Prostate gland (tissue), 2 donors: ENCODE measurements at regions not wholly inside any gene's neighbourhood (a gene's known extent, or its start where the extent isn't known, plus 50 kb on each side); places are given as distances from the start of the nearest gene placed in this dataset.
A peak's percentile ranks its signal among the peaks of the same experiment; 100 is the strongest.

Experiments
- DNase-seq: peaks from one replicate; pipeline ENCODE4 v3.0.0-alpha.2; 2019; ENCODE audit warnings: low spot score
- H3K27ac ChIP-seq, 2 donors: fragments of 200-600 bp; sonication (generic); 2 replicates each; pipeline ENCODE4 v1.5.1; 2017 to 2019
- H3K27me3 ChIP-seq: fragments of 200-600 bp; sonication (generic); replicated peaks from 2 replicates; pipeline ENCODE4 v1.5.1; 2019; ENCODE audit not compliant: insufficient read depth
- H3K36me3 ChIP-seq, 2 donors: fragments of 200-600 bp; sonication (generic); 1 replicate in 1 of 2; 2 replicates in 1 of 2; pipeline versions ENCODE4 v1.5.1 to v1.8.1; 2017 to 2019
- H3K4me1 ChIP-seq: fragments of 200-600 bp; sonication (generic); replicated peaks from 2 replicates; pipeline ENCODE4 v1.5.1; 2019
- H3K4me3 ChIP-seq, 2 donors: fragments of 200-600 bp; sonication (generic); 2 replicates each; pipeline ENCODE4 v1.5.1; 2017 to 2019
- H3K9me3 ChIP-seq: fragments of 200-600 bp; sonication (generic); 2 replicates; pipeline ENCODE4 v1.5.1; 2017
- POLR2A ChIP-seq: fragments of 450-650 bp; IDR thresholded peaks from one replicate; pipeline ENCODE4 v1.6.1; 2016; ENCODE audit warnings: antibody characterized with exemption, mild to moderate bottlenecking
- POLR2AphosphoS5 ChIP-seq: sonication (generic); formaldehyde crosslinking; IDR thresholded peaks from one replicate; pipeline ENCODE4 v1.6.1; 2017; ENCODE audit warnings: antibody characterized with exemption
- WGBS: methylation state at CpG from one replicate; pipeline ENCODE4 v1.1.5; 2018; 5-methylcytosine and 5-hydroxymethylcytosine counted together
- intact Hi-C: fragments of 100-400 bp; cut with DNase I; formaldehyde crosslinking; loops from one replicate; pipeline ENCODE4 v1.14.2; 2022
- TF ChIP-seq, protein P1 (sequence below), 4 experiments: fragments of 200-600 bp in 2 of 4; fragments of 450-650 bp in 2 of 4; sonication (generic) in 2 of 4; IDR thresholded peaks; 1 replicate in 3 of 4; 2 replicates in 1 of 4; pipeline ENCODE4 v1.5.1; 2016 to 2019; ENCODE audit warnings: antibody characterized with exemption in 4 of 4, mild to moderate bottlenecking in 2 of 4, moderate library complexity in 2 of 4

DNA sequence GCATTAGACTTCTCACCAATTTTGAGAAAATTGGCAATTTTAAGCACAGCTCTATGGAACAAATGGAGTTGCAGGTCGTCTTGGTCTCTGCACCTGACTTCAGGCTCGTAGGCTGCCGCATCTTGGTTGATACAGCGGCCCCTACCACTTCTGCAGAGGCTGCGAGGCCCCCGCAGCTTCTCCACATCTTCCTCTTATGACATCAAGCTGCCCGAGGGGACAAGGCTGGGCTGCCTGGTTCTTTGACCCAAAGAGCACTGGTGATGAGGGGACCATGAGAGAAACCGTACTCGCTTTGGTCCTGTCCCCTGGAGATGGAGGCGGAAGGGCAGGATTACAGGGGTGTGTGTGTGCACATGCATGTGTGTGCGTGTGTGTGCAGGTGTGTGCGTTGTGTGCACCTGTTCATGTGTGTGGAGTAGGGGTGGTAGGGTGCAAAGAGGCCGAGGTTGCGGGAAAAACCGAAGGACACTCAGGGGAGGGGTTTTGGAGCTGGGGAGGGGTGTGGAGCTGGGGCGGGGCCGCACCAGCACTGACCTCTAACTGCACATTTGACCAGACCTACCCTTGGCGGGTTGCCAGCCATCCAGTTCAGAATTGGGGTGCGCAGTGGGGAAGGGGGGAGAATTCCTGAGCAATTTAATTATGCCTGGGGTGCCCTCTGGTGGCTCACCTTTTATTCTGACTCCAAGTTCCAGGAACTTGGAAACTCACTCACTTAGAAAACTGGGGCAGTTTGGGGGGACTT lies 65.1 kb upstream of the ARHGEF7 start:
- intact Hi-C loops: loop anchor here (5.0 kb wide), 1 partner anchor 133 kb away; the partner anchor contains the start of gene ANKRD10
- DNase-seq: peak; percentile 23

DNA sequence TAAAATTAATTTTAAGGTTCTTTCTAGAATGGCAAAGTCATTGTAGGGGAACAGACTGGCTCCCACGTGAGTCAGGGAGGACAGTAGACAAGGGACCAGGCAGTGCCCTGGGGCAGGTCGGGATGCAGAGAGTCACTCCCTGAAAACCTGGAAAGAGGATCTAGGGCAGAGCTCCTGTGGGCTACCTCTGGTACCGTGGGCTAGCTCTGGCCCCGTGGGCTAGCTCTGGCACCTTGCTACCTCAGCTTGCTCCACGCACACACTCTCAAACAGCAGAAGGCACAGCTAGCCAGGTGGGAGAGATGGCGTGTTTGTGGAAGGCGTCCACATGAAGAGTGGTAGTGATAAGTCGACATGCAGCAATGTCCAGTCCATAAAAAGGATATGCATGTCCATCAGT lies 66.7 kb upstream of the ARHGEF7 start:
- intact Hi-C loops: loop anchor here (5.0 kb wide), 1 partner anchor 131 kb away; the partner anchor contains the start of gene ANKRD10
- no peaks in the 10 kb centered on the region for H3K27me3 ChIP-seq
- no peaks in the 10 kb centered on the region for H3K4me1 ChIP-seq
- 87% methylated on average over 8 of the region's 8 CpGs for WGBS
- no peak overlapping the region for H3K27ac ChIP-seq
- no peak overlapping the region for H3K4me3 ChIP-seq
- no peaks in the 10 kb centered on the region for H3K9me3 ChIP-seq
- H3K36me3 ChIP-seq: no peaks in the 10 kb centered on the region
- TF ChIP-seq, protein P1, sequence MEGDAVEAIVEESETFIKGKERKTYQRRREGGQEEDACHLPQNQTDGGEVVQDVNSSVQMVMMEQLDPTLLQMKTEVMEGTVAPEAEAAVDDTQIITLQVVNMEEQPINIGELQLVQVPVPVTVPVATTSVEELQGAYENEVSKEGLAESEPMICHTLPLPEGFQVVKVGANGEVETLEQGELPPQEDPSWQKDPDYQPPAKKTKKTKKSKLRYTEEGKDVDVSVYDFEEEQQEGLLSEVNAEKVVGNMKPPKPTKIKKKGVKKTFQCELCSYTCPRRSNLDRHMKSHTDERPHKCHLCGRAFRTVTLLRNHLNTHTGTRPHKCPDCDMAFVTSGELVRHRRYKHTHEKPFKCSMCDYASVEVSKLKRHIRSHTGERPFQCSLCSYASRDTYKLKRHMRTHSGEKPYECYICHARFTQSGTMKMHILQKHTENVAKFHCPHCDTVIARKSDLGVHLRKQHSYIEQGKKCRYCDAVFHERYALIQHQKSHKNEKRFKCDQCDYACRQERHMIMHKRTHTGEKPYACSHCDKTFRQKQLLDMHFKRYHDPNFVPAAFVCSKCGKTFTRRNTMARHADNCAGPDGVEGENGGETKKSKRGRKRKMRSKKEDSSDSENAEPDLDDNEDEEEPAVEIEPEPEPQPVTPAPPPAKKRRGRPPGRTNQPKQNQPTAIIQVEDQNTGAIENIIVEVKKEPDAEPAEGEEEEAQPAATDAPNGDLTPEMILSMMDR (IDR thresholded peaks at IDR 0.05): no peak
- TF ChIP-seq POLR2A (no peak), POLR2AphosphoS5 (no peak)
- no peak for DNase-seq

More for the DNA sequence above, 65.1 kb upstream of the ARHGEF7 start:
- H3K36me3 ChIP-seq: no peaks in the 10 kb centered on the region
- no peaks in the 10 kb centered on the region for H3K27me3 ChIP-seq
- no peaks in the 10 kb centered on the region for H3K9me3 ChIP-seq
- 76% methylated on average over 19 of the region's 19 CpGs for WGBS
- H3K27ac ChIP-seq: no peak overlapping the region
- TF ChIP-seq, protein P1 (IDR thresholded peaks at IDR 0.05): peak in 3 of 4 experiments; percentile 57 to 73 (median 58)
- TF ChIP-seq POLR2AphosphoS5 (peak; percentile 8), POLR2A (no peak)
- no peak overlapping the region for H3K4me3 ChIP-seq
- H3K4me1 ChIP-seq: no peaks in the 10 kb centered on the region

DNA sequence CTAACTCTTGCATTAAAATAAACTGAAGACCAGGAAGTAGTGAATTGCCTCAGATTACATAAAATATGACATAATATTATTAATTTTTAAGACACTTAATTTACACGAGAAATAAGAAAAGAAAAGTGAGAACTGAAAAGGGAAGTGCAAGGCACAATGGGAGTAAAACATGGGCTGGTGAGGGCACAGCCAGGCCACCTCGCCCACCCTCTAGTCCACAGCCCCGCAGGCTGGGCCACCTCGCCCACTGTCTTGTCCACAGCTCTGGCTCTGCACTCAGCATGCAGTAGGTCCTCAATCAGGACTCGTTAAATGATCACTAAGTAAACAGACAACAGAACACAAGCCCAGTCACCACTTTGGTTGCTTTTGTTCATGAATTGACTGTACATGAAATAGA lies 67.8 kb upstream of the ARHGEF7 start:
- Histone ChIP-seq H3K9me3 (no peaks in the 10 kb centered on the region), H3K4me1 (no peaks in the 10 kb centered on the region), H3K27ac (no peak overlapping the region), H3K4me3 (no peak overlapping the region), H3K27me3 (no peaks in the 10 kb centered on the region), H3K36me3 (no peaks in the 10 kb centered on the region)
- intact Hi-C loops: loop anchor here (5.0 kb wide), 1 partner anchor 130 kb away; the partner anchor contains the start of gene ANKRD10
- TF ChIP-seq POLR2AphosphoS5: no peak
- TF ChIP-seq, protein P1 (IDR thresholded peaks at IDR 0.05): no peak
- no peak for TF ChIP-seq POLR2A
- 61% methylated on average over 5 of the region's 5 CpGs for WGBS
- DNase-seq: no peak

DNA sequence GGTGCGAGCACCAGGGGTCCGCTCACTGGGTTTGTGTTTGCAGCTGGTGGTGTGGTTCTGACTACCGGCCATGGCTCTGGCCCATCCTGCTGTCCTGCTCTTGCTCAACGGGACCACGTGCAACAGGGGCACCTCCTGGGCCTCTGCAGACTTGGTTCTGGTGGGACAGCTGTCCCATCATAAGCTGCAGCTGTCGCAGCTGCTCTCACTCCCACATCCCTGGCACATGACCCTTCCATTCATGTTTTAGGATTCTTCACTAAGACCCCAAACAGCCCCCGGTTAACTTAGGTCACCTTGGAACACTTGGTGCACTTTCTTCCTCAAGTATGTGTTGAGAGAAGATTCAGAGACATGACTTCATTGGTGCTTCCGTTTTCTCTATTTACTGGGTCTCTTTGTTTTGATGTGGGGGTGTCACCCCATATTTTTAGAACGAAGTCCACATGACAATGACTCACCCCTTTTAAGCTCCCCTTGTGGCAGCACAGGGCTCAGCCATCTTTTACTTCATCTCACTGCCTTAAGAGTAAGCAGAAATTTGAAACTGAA lies 68.4 kb upstream of the ARHGEF7 start:
- Histone ChIP-seq H3K36me3 (no peaks in the 10 kb centered on the region), H3K27me3 (no peaks in the 10 kb centered on the region), H3K4me3 (no peak overlapping the region), H3K9me3 (no peaks in the 10 kb centered on the region), H3K4me1 (no peaks in the 10 kb centered on the region), H3K27ac (no peak overlapping the region)
- WGBS: 74% methylated on average over 9 of the region's 9 CpGs
- no peak for DNase-seq
- intact Hi-C loops: loop anchor here (5.0 kb wide), 1 partner anchor 129 kb away; the partner anchor contains the start of gene ANKRD10
- TF ChIP-seq POLR2AphosphoS5 (no peak), POLR2A (no peak)
- TF ChIP-seq, protein P1 (IDR thresholded peaks at IDR 0.05): peak in 1 of 4 experiments; percentile 3
